ENCODE measurements at regions not wholly inside any gene's neighbourhood (a gene's known extent, or its start where the extent isn't known, plus 50 kb on each side); places are given as distances from the start of the nearest gene placed in this dataset.
A peak's percentile ranks its signal among the peaks of the same experiment; 100 is the strongest.

DNA sequence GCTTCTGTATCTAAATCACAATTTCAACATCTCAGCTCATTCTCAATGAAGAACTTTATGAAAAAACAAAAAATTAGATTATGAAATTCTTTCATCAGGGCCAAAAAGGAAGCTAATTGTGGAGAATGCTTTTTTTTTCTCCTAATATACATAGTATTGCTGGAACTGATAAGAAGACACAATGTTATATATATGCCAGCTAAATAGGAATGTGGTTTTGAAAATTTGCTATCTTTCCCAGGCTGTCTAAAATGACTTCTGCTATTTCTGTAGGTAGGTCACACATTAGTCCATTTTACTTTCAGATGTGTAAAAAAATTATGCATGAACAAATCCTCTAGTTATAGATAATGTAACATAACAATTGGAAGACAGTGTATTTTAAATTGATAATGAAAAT lies 732.9 kb downstream of the RWDD3 start:
- Mint-ChIP-seq H3K4me3 (no peak overlapping the region), H3K36me3 (no peaks in the 10 kb centered on the region), H3K4me1 (no peaks in the 10 kb centered on the region), H3K9me3 (peaks cover 0 to 24% (median 6%) of the 10 kb centered on the region in 5 donors), H3K27ac (no peak overlapping the region), H3K27me3 (no peaks in the 10 kb centered on the region)
- Histone ChIP-seq H3K27ac (ENCODE audit: low read depth, low read length) (no peak overlapping the region), H3K4me1 (ENCODE audit: insufficient read depth, low read length) (no peaks in the 10 kb centered on the region), H3K27me3 (ENCODE audit: insufficient read depth, low read length, poor library complexity, severe bottlenecking) (no peaks in the 10 kb centered on the region), H3K9me3 (ENCODE audit: low read length) (no peaks in the 10 kb centered on the region), H3K36me3 (ENCODE audit: insufficient read depth, low read length) (no peaks in the 10 kb centered on the region), H3K4me3 (ENCODE audit: low read length) (no peak overlapping the region)
- CTCF ChIA-PET = no interaction called here
- POLR2A ChIA-PET = no interaction called here
- no peak for DNase-seq

DNA sequence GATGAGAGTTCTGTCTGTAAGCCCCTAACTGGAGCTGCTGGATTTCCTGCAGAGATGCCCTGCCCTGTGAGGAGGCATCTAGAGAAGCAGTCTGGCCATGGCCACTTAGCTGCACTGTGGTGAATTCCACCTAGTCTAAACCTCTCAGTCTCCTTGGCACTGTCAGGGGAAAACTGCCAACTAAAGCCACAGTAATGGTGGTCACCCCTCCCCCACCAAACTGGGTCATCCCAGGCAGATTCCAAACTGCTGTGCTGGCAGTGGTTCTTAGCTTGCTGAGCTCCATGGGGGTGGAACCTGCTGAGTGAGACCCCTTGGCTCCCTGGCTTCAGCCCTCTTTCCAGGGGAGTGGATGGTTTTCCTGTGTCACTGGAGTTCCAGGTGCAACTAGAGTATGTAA lies 740.6 kb downstream of the RWDD3 start:
- ChIA-PET POLR2A (no interaction called here), CTCF (no interaction called here)
- H3K27me3 Mint-ChIP-seq = no peaks in the 10 kb centered on the region
- peaks cover 2 to 42% (median 14%) of the 10 kb centered on the region in 5 donors for H3K9me3 Mint-ChIP-seq
- H3K27ac Mint-ChIP-seq = no peak overlapping the region
- no peaks in the 10 kb centered on the region for H3K36me3 Mint-ChIP-seq
- H3K27me3 ChIP-seq (ENCODE audit: insufficient read depth, low read length, poor library complexity, severe bottlenecking) = no peaks in the 10 kb centered on the region
- DNase-seq = no peak
- H3K4me3 Mint-ChIP-seq = no peak overlapping the region
- no peak overlapping the region for H3K27ac ChIP-seq (ENCODE audit: low read depth, low read length)
- no peaks in the 10 kb centered on the region for H3K36me3 ChIP-seq (ENCODE audit: insufficient read depth, low read length)
- no peak overlapping the region for H3K4me3 ChIP-seq (ENCODE audit: low read length)
- H3K4me1 ChIP-seq (ENCODE audit: insufficient read depth, low read length) = no peaks in the 10 kb centered on the region
- no peaks in the 10 kb centered on the region for H3K9me3 ChIP-seq (ENCODE audit: low read length)
- H3K4me1 Mint-ChIP-seq = no peaks in the 10 kb centered on the region

DNA sequence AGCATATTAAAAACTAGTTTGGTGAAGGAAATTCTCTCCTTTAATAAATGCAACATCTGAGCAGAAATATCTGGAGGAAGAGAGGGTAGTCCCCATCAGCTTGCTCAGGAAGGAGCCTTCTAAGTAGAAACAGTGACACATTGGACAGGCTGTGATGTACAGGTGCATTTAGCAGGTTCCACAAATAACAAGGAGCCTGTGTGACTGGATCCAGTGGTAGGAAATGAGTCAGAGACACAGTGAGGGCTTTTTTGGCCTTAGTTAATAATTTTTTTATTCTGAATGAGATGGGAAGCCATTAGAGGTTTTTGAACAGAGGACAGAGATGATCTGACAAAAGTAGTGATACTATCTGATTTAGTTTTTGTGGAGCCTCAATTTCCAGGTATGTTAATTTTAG lies 738.9 kb upstream of the PTBP2 start:
- H3K27ac Mint-ChIP-seq = no peak overlapping the region
- H3K4me3 Mint-ChIP-seq = no peak overlapping the region

DNA sequence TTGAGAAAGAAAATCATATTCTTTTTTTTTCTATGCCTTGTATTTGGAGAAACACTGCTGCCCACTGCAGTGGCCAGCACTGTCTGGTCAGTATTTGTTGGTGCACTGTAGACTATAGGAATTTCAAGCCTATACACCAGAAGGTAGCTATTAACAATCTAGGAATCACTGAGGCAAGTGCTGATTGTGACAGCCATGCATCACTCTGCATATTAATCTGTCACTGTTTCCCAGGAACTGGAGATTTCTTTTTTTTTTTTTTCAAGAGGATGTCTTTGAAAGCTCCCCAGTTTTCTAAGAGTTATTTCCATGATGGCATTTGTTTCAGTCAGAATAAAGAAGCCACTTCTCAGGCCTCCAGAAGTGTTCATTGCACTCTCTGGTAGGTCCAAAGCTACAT lies 737.8 kb upstream of the PTBP2 start:
- Histone ChIP-seq H3K4me1 (ENCODE audit: insufficient read depth, low read length) (no peaks in the 10 kb centered on the region), H3K9me3 (ENCODE audit: low read length) (no peaks in the 10 kb centered on the region), H3K27ac (ENCODE audit: low read depth, low read length) (no peak overlapping the region), H3K36me3 (ENCODE audit: insufficient read depth, low read length) (no peaks in the 10 kb centered on the region), H3K4me3 (ENCODE audit: low read length) (no peak overlapping the region), H3K27me3 (ENCODE audit: insufficient read depth, low read length, poor library complexity, severe bottlenecking) (no peaks in the 10 kb centered on the region)
- Mint-ChIP-seq H3K27ac (no peak overlapping the region), H3K9me3 (peaks cover 0 to 22% (median 2%) of the 10 kb centered on the region in 5 donors), H3K4me3 (no peak overlapping the region), H3K27me3 (no peaks in the 10 kb centered on the region), H3K4me1 (no peaks in the 10 kb centered on the region), H3K36me3 (no peaks in the 10 kb centered on the region)
- ChIA-PET POLR2A (no interaction called here), CTCF (no interaction called here)
- DNase-seq = no peak

More for the DNA sequence above, 738.9 kb upstream of the PTBP2 start:
- H3K9me3 ChIP-seq (ENCODE audit: low read length) = no peaks in the 10 kb centered on the region
- no peak for DNase-seq
- H3K4me1 Mint-ChIP-seq = no peaks in the 10 kb centered on the region
- H3K9me3 Mint-ChIP-seq = peaks cover 1 to 29% (median 2%) of the 10 kb centered on the region in 5 donors
- H3K27ac ChIP-seq (ENCODE audit: low read depth, low read length) = no peak overlapping the region
- ChIA-PET CTCF (no interaction called here), POLR2A (no interaction called here)
- no peaks in the 10 kb centered on the region for H3K27me3 Mint-ChIP-seq
- H3K36me3 Mint-ChIP-seq = no peaks in the 10 kb centered on the region
- no peak overlapping the region for H3K4me3 ChIP-seq (ENCODE audit: low read length)
- H3K27me3 ChIP-seq (ENCODE audit: insufficient read depth, low read length, poor library complexity, severe bottlenecking) = no peaks in the 10 kb centered on the region
- no peaks in the 10 kb centered on the region for H3K36me3 ChIP-seq (ENCODE audit: insufficient read depth, low read length)
- H3K4me1 ChIP-seq (ENCODE audit: insufficient read depth, low read length) = no peaks in the 10 kb centered on the region

DNA sequence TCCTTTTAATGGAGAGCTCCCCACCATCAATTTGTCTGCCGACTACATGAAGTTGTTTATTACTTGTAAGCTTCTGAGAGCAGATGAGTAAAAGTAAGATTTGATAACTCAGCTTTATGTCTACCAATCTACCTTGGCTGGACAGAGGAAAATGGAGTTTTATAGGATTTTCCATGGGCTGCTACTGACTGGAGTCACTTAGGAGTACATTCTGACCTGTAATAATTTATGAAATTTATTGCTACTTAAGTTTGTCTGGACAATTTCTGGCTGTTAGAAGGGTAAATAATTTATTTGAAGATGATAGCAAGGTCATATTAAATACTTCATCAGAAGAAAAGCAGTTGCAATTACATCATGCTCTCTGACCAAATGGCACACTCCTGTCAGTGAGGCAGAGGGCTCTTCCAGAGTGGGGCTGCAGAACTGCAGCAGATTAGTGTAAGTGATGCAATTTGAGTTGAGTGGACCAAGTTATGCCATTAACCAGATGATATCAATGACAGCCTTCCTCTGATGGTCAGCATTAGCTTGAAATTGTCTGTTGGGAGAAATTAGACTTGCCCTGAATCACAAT lies 736.7 kb upstream of the PTBP2 start:
- Mint-ChIP-seq H3K4me3 (no peak overlapping the region), H3K36me3 (no peaks in the 10 kb centered on the region), H3K27ac (no peak overlapping the region), H3K27me3 (no peaks in the 10 kb centered on the region), H3K9me3 (peaks cover 0 to 14% (median 3%) of the 10 kb centered on the region in 5 donors), H3K4me1 (no peaks in the 10 kb centered on the region)
- ChIA-PET POLR2A (no interaction called here), CTCF (no interaction called here)
- Histone ChIP-seq H3K9me3 (ENCODE audit: low read length) (no peaks in the 10 kb centered on the region), H3K27me3 (ENCODE audit: insufficient read depth, low read length, poor library complexity, severe bottlenecking) (no peaks in the 10 kb centered on the region), H3K36me3 (ENCODE audit: insufficient read depth, low read length) (no peaks in the 10 kb centered on the region), H3K27ac (ENCODE audit: low read depth, low read length) (no peak overlapping the region), H3K4me3 (ENCODE audit: low read length) (no peak overlapping the region), H3K4me1 (ENCODE audit: insufficient read depth, low read length) (no peaks in the 10 kb centered on the region)
- DNase-seq = no peak

DNA sequence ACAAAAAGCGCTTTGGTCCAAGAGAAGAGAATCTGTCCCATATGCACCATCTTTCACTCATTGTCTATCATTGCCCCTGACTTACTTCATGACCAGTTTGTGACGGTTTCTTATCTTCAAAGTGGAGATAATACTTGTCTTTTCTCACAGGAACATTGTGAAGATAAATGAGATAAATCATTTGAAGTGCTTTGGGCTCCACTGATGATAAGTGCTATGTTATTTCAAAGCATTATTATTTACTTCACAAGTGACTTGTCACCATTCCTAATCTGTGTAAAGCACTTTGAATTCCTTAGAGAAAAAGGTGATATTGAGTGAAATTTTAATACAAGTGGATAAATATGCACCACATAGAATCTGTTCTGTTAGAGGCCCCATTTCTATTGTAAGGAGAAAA lies 731.6 kb upstream of the PTBP2 start:
- no peaks in the 10 kb centered on the region for H3K36me3 Mint-ChIP-seq
- no peaks in the 10 kb centered on the region for H3K4me1 Mint-ChIP-seq
- no peaks in the 10 kb centered on the region for H3K36me3 ChIP-seq (ENCODE audit: insufficient read depth, low read length)
- H3K9me3 Mint-ChIP-seq = peaks cover 0 to 13% (median 0%) of the 10 kb centered on the region in 5 donors
- H3K27me3 Mint-ChIP-seq = no peaks in the 10 kb centered on the region
- no peak overlapping the region for H3K4me3 ChIP-seq (ENCODE audit: low read length)
- no peak for DNase-seq
- no peaks in the 10 kb centered on the region for H3K4me1 ChIP-seq (ENCODE audit: insufficient read depth, low read length)
- no peaks in the 10 kb centered on the region for H3K27me3 ChIP-seq (ENCODE audit: insufficient read depth, low read length, poor library complexity, severe bottlenecking)
- no peak overlapping the region for H3K27ac Mint-ChIP-seq
- CTCF ChIA-PET = no interaction called here
- no peak overlapping the region for H3K4me3 Mint-ChIP-seq
- POLR2A ChIA-PET = no interaction called here
- H3K9me3 ChIP-seq (ENCODE audit: low read length) = no peaks in the 10 kb centered on the region
- H3K27ac ChIP-seq (ENCODE audit: low read depth, low read length) = no peak overlapping the region

DNA sequence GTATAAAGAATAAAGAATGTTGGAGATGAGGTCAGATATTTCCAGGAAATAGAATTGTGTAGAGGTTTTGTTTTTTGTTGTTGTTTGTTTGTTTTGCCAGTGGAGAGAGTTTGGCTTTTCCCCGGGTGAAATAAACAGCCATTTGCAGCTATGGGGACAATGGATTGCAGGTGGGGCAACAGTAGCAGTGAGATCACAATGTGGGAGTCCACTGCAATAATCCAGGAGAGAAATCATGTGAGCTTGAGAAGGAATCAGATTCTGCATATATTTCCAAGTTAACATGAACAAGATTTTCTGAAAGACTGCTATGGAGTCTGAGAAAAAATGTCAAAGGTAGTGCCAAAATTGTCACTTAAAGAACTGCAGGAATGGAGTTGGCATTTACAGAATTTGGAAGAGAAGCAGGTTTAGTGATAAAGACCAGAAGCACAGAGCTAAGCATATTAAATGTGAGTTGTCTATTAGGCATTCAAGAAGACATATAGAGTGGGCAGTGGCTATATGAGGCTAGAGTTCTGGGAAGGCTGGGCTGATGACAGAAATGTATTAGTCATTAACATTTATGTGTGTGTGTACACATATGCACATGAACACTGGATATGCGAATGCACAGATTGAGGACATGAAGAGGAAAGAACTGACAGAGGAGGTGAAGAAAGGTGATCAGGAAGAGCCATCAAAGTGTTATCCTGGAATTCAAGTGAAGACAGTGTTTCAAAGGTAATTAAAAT lies 729.6 kb upstream of the PTBP2 start:
- POLR2A ChIA-PET = no interaction called here
- Histone ChIP-seq H3K27ac (ENCODE audit: low read depth, low read length) (no peak overlapping the region), H3K36me3 (ENCODE audit: insufficient read depth, low read length) (no peaks in the 10 kb centered on the region), H3K9me3 (ENCODE audit: low read length) (no peaks in the 10 kb centered on the region), H3K4me1 (ENCODE audit: insufficient read depth, low read length) (no peaks in the 10 kb centered on the region), H3K4me3 (ENCODE audit: low read length) (no peak overlapping the region), H3K27me3 (ENCODE audit: insufficient read depth, low read length, poor library complexity, severe bottlenecking) (no peaks in the 10 kb centered on the region)
- no peak overlapping the region for H3K4me3 Mint-ChIP-seq
- CTCF ChIA-PET = no interaction called here
- no peaks in the 10 kb centered on the region for H3K4me1 Mint-ChIP-seq
- H3K27me3 Mint-ChIP-seq = no peaks in the 10 kb centered on the region
- H3K36me3 Mint-ChIP-seq = no peaks in the 10 kb centered on the region
- H3K27ac Mint-ChIP-seq = no peak overlapping the region
- H3K9me3 Mint-ChIP-seq = peaks cover 1 to 17% (median 3%) of the 10 kb centered on the region in 5 donors
- no peak for DNase-seq

DNA sequence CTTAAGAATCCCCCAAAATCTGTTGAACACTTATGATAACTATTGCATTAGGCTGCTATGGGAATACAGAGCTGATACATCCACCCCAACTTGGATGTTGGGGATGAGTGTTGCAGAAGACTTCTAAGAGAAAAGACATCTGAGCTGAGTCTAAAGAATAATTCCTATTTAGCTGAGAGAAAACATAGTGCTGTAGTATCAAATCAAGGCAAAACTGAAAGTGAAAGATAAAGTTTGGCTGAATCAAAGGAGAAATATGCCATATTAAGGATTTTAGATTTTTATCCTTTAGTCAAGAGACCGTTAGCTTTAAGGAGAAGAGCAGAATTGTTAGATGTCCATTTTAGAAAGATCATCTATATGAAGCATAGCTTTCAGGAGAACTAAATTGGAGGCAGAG lies 726.9 kb upstream of the PTBP2 start:
- Histone ChIP-seq H3K4me1 (ENCODE audit: insufficient read depth, low read length) (no peaks in the 10 kb centered on the region), H3K36me3 (ENCODE audit: insufficient read depth, low read length) (no peaks in the 10 kb centered on the region), H3K27ac (ENCODE audit: low read depth, low read length) (no peak overlapping the region), H3K9me3 (ENCODE audit: low read length) (no peaks in the 10 kb centered on the region), H3K27me3 (ENCODE audit: insufficient read depth, low read length, poor library complexity, severe bottlenecking) (no peaks in the 10 kb centered on the region), H3K4me3 (ENCODE audit: low read length) (no peak overlapping the region)
- Mint-ChIP-seq H3K27ac (no peak overlapping the region), H3K9me3 (peaks cover 1 to 28% (median 3%) of the 10 kb centered on the region in 5 donors), H3K4me1 (no peaks in the 10 kb centered on the region), H3K36me3 (no peaks in the 10 kb centered on the region), H3K4me3 (peak overlapping the region in 2 of 7 donors; percentile 23 to 28), H3K27me3 (no peaks in the 10 kb centered on the region)
- DNase-seq = no peak
- ChIA-PET CTCF (no interaction called here), POLR2A (no interaction called here)

Measured in CD8-positive, alpha-beta memory T cell (primary cell).